Liver (tissue), 3 donors: ENCODE measurements at regions not wholly inside any gene's neighbourhood (a gene's known extent, or its start where the extent isn't known, plus 50 kb on each side); places are given as distances from the start of the nearest gene placed in this dataset.

ENCODE experiments used
- HNF4A ChIP-seq, 2 donors: conservative IDR thresholded peaks; 2 replicates each; pipeline ENCODE4 v1.6.1; 2016; ENCODE audit warnings: antibody characterized with exemption in 2 of 2, mild to moderate bottlenecking in 2 of 2
- TF ChIP-seq, protein P1 (sequence below): IDR thresholded peaks from 2 replicates; pipeline ENCODE4 v1.6.1; 2016; ENCODE audit warnings: antibody characterized with exemption
- TF ChIP-seq, protein P2 (sequence below): fragments of 150-350 bp; IDR thresholded peaks from 2 replicates; pipeline ENCODE4 v1.5.1; 2017; ENCODE audit warnings: improper control_type of control experiment, low read depth, low read length; ENCODE audit not compliant: missing input control
- TF ChIP-seq, protein P3 (sequence below): IDR thresholded peaks from 2 replicates; pipeline ENCODE4 v1.6.1; 2016; ENCODE audit warnings: antibody characterized with exemption
- TF ChIP-seq, protein P4 (sequence below): IDR thresholded peaks from 2 replicates; pipeline ENCODE4 v1.6.1; 2016; ENCODE audit warnings: antibody characterized with exemption, mild to moderate bottlenecking
- donor health status: healthy.
- donor health status: healthy.

DNA sequence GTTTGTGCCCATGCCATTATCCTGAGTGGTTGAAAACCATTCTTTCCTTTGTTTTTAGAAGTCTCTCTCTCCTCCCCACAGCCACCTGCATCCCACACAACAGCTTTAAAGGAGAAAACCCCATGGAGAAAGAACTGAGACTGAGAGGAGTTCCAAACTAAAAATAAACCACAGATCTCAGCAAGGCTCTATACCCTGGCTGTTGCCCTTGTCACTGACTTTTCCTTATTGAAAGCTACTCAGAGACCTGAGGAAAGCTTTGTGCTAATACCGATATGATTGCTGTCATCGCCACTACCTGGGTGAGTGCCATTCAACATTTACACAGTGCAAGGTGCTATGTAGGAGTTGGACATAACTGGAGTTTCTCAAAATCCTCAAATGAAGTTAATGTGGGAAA is 55.5 kb upstream of the RASGRP1 start:
- TF ChIP-seq, protein P1, sequence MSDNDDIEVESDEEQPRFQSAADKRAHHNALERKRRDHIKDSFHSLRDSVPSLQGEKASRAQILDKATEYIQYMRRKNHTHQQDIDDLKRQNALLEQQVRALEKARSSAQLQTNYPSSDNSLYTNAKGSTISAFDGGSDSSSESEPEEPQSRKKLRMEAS, result no peak
- TF ChIP-seq, protein P2, sequence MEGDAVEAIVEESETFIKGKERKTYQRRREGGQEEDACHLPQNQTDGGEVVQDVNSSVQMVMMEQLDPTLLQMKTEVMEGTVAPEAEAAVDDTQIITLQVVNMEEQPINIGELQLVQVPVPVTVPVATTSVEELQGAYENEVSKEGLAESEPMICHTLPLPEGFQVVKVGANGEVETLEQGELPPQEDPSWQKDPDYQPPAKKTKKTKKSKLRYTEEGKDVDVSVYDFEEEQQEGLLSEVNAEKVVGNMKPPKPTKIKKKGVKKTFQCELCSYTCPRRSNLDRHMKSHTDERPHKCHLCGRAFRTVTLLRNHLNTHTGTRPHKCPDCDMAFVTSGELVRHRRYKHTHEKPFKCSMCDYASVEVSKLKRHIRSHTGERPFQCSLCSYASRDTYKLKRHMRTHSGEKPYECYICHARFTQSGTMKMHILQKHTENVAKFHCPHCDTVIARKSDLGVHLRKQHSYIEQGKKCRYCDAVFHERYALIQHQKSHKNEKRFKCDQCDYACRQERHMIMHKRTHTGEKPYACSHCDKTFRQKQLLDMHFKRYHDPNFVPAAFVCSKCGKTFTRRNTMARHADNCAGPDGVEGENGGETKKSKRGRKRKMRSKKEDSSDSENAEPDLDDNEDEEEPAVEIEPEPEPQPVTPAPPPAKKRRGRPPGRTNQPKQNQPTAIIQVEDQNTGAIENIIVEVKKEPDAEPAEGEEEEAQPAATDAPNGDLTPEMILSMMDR, result no peak
- TF ChIP-seq, protein P3, sequence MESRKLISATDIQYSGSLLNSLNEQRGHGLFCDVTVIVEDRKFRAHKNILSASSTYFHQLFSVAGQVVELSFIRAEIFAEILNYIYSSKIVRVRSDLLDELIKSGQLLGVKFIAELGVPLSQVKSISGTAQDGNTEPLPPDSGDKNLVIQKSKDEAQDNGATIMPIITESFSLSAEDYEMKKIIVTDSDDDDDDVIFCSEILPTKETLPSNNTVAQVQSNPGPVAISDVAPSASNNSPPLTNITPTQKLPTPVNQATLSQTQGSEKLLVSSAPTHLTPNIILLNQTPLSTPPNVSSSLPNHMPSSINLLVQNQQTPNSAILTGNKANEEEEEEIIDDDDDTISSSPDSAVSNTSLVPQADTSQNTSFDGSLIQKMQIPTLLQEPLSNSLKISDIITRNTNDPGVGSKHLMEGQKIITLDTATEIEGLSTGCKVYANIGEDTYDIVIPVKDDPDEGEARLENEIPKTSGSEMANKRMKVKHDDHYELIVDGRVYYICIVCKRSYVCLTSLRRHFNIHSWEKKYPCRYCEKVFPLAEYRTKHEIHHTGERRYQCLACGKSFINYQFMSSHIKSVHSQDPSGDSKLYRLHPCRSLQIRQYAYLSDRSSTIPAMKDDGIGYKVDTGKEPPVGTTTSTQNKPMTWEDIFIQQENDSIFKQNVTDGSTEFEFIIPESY, result no peak
- TF ChIP-seq HNF4A (conservative IDR thresholded peaks at IDR 0.05), result no peak
- TF ChIP-seq, protein P4, sequence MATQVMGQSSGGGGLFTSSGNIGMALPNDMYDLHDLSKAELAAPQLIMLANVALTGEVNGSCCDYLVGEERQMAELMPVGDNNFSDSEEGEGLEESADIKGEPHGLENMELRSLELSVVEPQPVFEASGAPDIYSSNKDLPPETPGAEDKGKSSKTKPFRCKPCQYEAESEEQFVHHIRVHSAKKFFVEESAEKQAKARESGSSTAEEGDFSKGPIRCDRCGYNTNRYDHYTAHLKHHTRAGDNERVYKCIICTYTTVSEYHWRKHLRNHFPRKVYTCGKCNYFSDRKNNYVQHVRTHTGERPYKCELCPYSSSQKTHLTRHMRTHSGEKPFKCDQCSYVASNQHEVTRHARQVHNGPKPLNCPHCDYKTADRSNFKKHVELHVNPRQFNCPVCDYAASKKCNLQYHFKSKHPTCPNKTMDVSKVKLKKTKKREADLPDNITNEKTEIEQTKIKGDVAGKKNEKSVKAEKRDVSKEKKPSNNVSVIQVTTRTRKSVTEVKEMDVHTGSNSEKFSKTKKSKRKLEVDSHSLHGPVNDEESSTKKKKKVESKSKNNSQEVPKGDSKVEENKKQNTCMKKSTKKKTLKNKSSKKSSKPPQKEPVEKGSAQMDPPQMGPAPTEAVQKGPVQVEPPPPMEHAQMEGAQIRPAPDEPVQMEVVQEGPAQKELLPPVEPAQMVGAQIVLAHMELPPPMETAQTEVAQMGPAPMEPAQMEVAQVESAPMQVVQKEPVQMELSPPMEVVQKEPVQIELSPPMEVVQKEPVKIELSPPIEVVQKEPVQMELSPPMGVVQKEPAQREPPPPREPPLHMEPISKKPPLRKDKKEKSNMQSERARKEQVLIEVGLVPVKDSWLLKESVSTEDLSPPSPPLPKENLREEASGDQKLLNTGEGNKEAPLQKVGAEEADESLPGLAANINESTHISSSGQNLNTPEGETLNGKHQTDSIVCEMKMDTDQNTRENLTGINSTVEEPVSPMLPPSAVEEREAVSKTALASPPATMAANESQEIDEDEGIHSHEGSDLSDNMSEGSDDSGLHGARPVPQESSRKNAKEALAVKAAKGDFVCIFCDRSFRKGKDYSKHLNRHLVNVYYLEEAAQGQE, result no peak
